Gastroesophageal sphincter (tissue), 3 donors: ENCODE measurements at regions not wholly inside any gene's neighbourhood (a gene's known extent, or its start where the extent isn't known, plus 50 kb on each side); places are given as distances from the start of the nearest gene placed in this dataset.

Experiments used
- EP300 ChIP-seq: sonication (generic); formaldehyde crosslinking; IDR thresholded peaks from one replicate; pipeline ENCODE4 v1.6.1; 2017; ENCODE audit warnings: antibody characterized with exemption, mild to moderate bottlenecking
- POLR2A ChIP-seq, 2 donors: fragments of 450-650 bp; IDR thresholded peaks; one replicate each; pipeline ENCODE4 v1.6.1; 2017; ENCODE audit warnings: antibody characterized with exemption in 2 of 2, mild to moderate bottlenecking in 2 of 2, moderate library complexity in 1 of 2
- POLR2AphosphoS5 ChIP-seq: sonication (generic); formaldehyde crosslinking; IDR thresholded peaks from one replicate; pipeline ENCODE4 v1.6.1; 2017; ENCODE audit warnings: antibody characterized with exemption
- TF ChIP-seq, protein P1 (sequence below), 4 experiments: fragments of 200-600 bp in 2 of 4; fragments of 450-650 bp in 2 of 4; sonication (generic) in 1 of 4; IDR thresholded peaks; one replicate each; pipeline ENCODE4 v1.5.1; 2017 to 2019; ENCODE audit warnings: antibody characterized with exemption in 4 of 4, mild to moderate bottlenecking in 2 of 4, moderate library complexity in 2 of 4

DNA sequence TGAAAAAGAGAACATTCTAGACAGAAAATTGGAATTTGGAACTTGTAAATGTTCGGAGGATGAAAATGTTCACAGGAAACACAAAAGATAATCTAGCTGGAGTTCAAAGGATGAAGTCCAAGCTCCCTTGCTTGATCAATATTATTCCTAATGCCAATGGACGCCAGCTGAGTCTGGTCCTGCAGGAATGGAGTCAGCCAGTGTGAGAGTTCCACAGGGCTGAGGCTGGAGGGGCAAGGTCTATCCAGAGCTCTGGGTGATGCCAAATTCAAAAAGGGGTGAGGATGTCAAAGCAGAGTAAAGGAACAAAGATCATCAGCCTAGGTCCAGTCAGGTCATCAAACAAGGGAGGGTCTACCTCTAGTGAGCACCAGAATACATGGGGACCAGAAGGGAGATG, 78.5 kb upstream of the CTNNA2 start:
- TF ChIP-seq, protein P1, sequence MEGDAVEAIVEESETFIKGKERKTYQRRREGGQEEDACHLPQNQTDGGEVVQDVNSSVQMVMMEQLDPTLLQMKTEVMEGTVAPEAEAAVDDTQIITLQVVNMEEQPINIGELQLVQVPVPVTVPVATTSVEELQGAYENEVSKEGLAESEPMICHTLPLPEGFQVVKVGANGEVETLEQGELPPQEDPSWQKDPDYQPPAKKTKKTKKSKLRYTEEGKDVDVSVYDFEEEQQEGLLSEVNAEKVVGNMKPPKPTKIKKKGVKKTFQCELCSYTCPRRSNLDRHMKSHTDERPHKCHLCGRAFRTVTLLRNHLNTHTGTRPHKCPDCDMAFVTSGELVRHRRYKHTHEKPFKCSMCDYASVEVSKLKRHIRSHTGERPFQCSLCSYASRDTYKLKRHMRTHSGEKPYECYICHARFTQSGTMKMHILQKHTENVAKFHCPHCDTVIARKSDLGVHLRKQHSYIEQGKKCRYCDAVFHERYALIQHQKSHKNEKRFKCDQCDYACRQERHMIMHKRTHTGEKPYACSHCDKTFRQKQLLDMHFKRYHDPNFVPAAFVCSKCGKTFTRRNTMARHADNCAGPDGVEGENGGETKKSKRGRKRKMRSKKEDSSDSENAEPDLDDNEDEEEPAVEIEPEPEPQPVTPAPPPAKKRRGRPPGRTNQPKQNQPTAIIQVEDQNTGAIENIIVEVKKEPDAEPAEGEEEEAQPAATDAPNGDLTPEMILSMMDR (IDR thresholded peaks at IDR 0.05), result no peak
- TF ChIP-seq POLR2AphosphoS5 (no peak), EP300 (no peak), POLR2A (IDR thresholded peaks at IDR 0.05) (no peak)
